VCaP (cell line): ENCODE measurements at regions not wholly inside any gene's neighbourhood (a gene's known extent, or its start where the extent isn't known, plus 50 kb on each side); places are given as distances from the start of the nearest gene placed in this dataset.
A peak's percentile ranks its signal among the peaks of the same experiment; 100 is the strongest.
"Not testable (repeated sequence)": the region's sequence is repeated elsewhere in the genome, so short reads cannot be mapped to it uniquely, and the experiment has no call there.

Experiments used
- H3K27ac ChIP-seq: fragments of 450-650 bp; 2 replicates; pipeline ENCODE4 v1.5.1; 2017

- not testable (repeated sequence) for H3K27ac ChIP-seq
These were observed 60.5 kb downstream of the GOLGA6L22 start for GRCh38 chr15:22519213-22519612.

GRCh38 chr15:22526537-22526936 lies 67.8 kb downstream of the GOLGA6L22 start:
- not testable (repeated sequence) for H3K27ac ChIP-seq

- not testable (repeated sequence) for H3K27ac ChIP-seq
These were observed 68.3 kb downstream of the GOLGA6L22 start for GRCh38 chr15:22527016-22527415.

GRCh38 chr15:22529200-22529599 lies 70.5 kb downstream of the GOLGA6L22 start:
- H3K27ac ChIP-seq: not testable (repeated sequence)

- not testable (repeated sequence) for H3K27ac ChIP-seq
These were observed 101.0 kb downstream of the GOLGA6L22 start for GRCh38 chr15:22559701-22560100.

- not testable (repeated sequence) for H3K27ac ChIP-seq
These were observed 103.0 kb downstream of the GOLGA6L22 start for GRCh38 chr15:22561716-22562115.

- not testable (repeated sequence) for H3K27ac ChIP-seq
These were observed 107.8 kb downstream of the GOLGA6L22 start for GRCh38 chr15:22566510-22566909.

- not testable (repeated sequence) for H3K27ac ChIP-seq
These were observed 110.8 kb downstream of the GOLGA6L22 start for GRCh38 chr15:22569486-22569885.

- H3K27ac ChIP-seq: not testable (repeated sequence)
These were observed 113.5 kb downstream of the GOLGA6L22 start for GRCh38 chr15:22572152-22572735.

- not testable (repeated sequence) for H3K27ac ChIP-seq
These were observed 114.1 kb downstream of the GOLGA6L22 start for GRCh38 chr15:22572792-22573191.

GRCh38 chr15:22577828-22578227 lies 119.1 kb downstream of the GOLGA6L22 start:
- not testable (repeated sequence) for H3K27ac ChIP-seq

- not testable (repeated sequence) for H3K27ac ChIP-seq
These were observed 120.5 kb downstream of the GOLGA6L22 start for GRCh38 chr15:22579213-22579612.

GRCh38 chr15:22587391-22587790 lies 128.7 kb downstream of the GOLGA6L22 start:
- H3K27ac ChIP-seq: not testable (repeated sequence)

- not testable (repeated sequence) for H3K27ac ChIP-seq
These were observed 139.8 kb downstream of the GOLGA6L22 start for GRCh38 chr15:22598552-22598951.

- not testable (repeated sequence) for H3K27ac ChIP-seq
These were observed 141.0 kb downstream of the GOLGA6L22 start for GRCh38 chr15:22599526-22600320.

- H3K27ac ChIP-seq: not testable (repeated sequence)
These were observed 158.3 kb downstream of the GOLGA6L22 start for GRCh38 chr15:22616976-22617375.

- H3K27ac ChIP-seq: peak overlapping the region; percentile 25; the same call in 1 of the 2 replicates
These were observed 154.7 kb upstream of the NIPA1 start for GRCh38 chr15:22631789-22632188.

- not testable (repeated sequence) for H3K27ac ChIP-seq
These were observed 146.5 kb upstream of the NIPA1 start for GRCh38 chr15:22639983-22640382.

- H3K27ac ChIP-seq: not testable (repeated sequence)
These were observed 137.0 kb upstream of the NIPA1 start for GRCh38 chr15:22649458-22649857.

- not testable (repeated sequence) for H3K27ac ChIP-seq
These were observed 135.3 kb upstream of the NIPA1 start for GRCh38 chr15:22651179-22651578.

- peak overlapping the region; percentile 78 for H3K27ac ChIP-seq
These were observed 122.0 kb upstream of the NIPA1 start for GRCh38 chr15:22664294-22665058.

- H3K27ac ChIP-seq: peak overlapping the region; percentile 78
These were observed 121.3 kb upstream of the NIPA1 start for GRCh38 chr15:22665059-22665702.
